NT2/D1 (cell line): ENCODE measurements at regions not wholly inside any gene's neighbourhood (a gene's known extent, or its start where the extent isn't known, plus 50 kb on each side); places are given as distances from the start of the nearest gene placed in this dataset.

Source experiments
- DNase-seq: peaks from one replicate; pipeline ENCODE4 v3.0.0-alpha.2; 2011; ENCODE audit warnings: low read depth, low spot score
- H3K27me3 ChIP-seq: 2 replicates; pipeline ENCODE4 v1.6.0; 2011; ENCODE audit warnings: mild to moderate bottlenecking; ENCODE audit not compliant: insufficient read length, insufficient read depth
- H3K36me3 ChIP-seq: 2 replicates; pipeline ENCODE4 v1.6.1; 2011; ENCODE audit warnings: mild to moderate bottlenecking, low read length, mixed read lengths; ENCODE audit not compliant: insufficient read depth, insufficient read length
- H3K4me1 ChIP-seq: 2 replicates; pipeline ENCODE4 v1.5.1; 2011; ENCODE audit not compliant: insufficient read depth, insufficient read length
- H3K4me3 ChIP-seq: 2 replicates; pipeline ENCODE4 v1.5.1; 2011; ENCODE audit warnings: low read depth; ENCODE audit not compliant: insufficient read length
- H3K9ac ChIP-seq: 2 replicates; pipeline ENCODE4 v1.6.0; 2011; ENCODE audit warnings: low read depth; ENCODE audit not compliant: insufficient read length
- H3K9me3 ChIP-seq: 2 replicates; pipeline ENCODE4 v1.5.1; 2011; ENCODE audit warnings: mild to moderate bottlenecking, low read length; ENCODE audit not compliant: insufficient read depth
- SUZ12 ChIP-seq: IDR thresholded peaks from 2 replicates; pipeline ENCODE4 v1.6.1; 2011; ENCODE audit not compliant: insufficient read length, insufficient read depth; ENCODE audit errors: extremely low read depth
- YY1 ChIP-seq: IDR thresholded peaks from 2 replicates; pipeline ENCODE4 v1.6.1; 2011; ENCODE audit not compliant: insufficient read length, insufficient read depth
- ZNF274 ChIP-seq: IDR thresholded peaks from 2 replicates; pipeline ENCODE4 v1.6.1; 2011; ENCODE audit warnings: mild to moderate bottlenecking, low read depth, low read length

DNA sequence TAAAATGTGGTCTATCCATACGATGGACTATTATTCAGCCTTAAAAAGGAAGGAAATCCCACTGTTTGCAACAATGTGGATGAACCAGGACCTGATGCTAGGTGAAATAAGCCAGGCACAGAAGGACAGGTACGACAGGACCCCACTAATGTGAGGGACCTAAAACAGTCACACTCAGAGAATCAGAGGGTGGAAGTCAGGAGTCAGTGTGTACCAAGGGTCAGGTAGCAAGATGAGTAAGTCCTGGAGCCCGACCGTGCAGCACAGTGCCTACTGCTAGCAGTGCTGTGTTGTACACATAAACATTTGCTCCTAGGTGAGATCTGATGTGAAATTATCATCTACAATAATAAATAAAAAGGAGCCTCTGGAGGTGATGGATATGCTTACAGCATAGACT is 322.3 kb downstream of the GLRX3 start:
- Histone ChIP-seq H3K4me3 (no peak overlapping the region), H3K4me1 (no peaks in the 10 kb centered on the region), H3K9me3 (no peaks in the 10 kb centered on the region), H3K36me3 (no peaks in the 10 kb centered on the region), H3K27me3 (no peaks in the 10 kb centered on the region), H3K9ac (no peak overlapping the region)
- DNase-seq: no peak
- TF ChIP-seq ZNF274 (no peak), YY1 (no peak), SUZ12 (no peak)

DNA sequence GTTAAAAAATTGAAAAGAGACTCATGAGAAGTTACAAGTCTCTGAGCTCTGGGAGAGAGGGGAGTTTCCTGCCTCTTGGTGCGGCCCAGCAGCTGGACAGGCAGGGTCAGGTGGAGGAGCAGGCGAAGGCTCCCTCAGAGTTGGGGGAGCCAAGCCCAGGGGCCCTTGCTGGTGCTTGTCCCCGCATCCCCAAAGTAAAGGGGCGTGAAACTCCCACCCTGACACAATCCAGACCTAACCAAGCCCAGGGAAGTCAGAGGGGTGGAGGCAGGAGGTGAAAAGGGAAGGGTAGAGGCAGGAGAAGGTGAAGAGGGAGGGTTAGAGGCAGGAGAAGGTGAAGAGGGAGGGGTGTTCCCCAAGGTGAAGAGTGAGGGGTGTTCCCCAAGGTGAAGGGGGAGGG is 322.8 kb downstream of the GLRX3 start:
- TF ChIP-seq SUZ12 (no peak), ZNF274 (no peak), YY1 (no peak)
- Histone ChIP-seq H3K36me3 (no peaks in the 10 kb centered on the region), H3K9ac (no peak overlapping the region), H3K9me3 (no peaks in the 10 kb centered on the region), H3K4me1 (no peaks in the 10 kb centered on the region), H3K4me3 (no peak overlapping the region), H3K27me3 (no peaks in the 10 kb centered on the region)
- DNase-seq: no peak

- Histone ChIP-seq H3K9me3 (no peaks in the 10 kb centered on the region), H3K36me3 (no peaks in the 10 kb centered on the region), H3K4me1 (no peaks in the 10 kb centered on the region), H3K27me3 (no peaks in the 10 kb centered on the region), H3K9ac (no peak overlapping the region), H3K4me3 (no peak overlapping the region)
- TF ChIP-seq YY1 (no peak), ZNF274 (no peak), SUZ12 (no peak)
- no peak for DNase-seq
Measured at GRCh38 chr10:130459851-130460490, 323.8 kb downstream of the GLRX3 start.

DNA sequence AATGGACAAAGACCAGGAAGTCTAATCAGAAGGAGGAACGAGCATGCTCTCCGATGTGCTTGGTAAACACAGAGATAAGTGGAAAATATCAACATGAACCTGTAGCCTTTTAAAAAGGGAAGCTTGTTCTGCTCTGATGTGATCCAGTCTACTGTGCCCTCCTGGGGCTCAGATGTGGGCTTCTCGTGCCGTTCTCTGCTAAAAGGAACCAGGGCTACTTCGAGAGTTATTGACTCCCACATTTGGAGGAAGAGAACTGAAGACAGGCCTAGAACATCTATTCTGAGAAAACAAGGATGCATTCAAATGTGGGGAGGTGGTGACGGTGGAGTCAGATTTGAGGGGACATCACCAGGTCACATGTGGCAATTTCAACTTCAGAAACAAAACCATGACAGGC is 325.4 kb downstream of the GLRX3 start:
- Histone ChIP-seq H3K27me3 (no peaks in the 10 kb centered on the region), H3K4me3 (no peak overlapping the region), H3K9ac (no peak overlapping the region), H3K9me3 (no peaks in the 10 kb centered on the region), H3K4me1 (no peaks in the 10 kb centered on the region), H3K36me3 (no peaks in the 10 kb centered on the region)
- DNase-seq: no peak
- TF ChIP-seq ZNF274: no peak
- TF ChIP-seq SUZ12: no peak
- TF ChIP-seq YY1: no peak

DNA sequence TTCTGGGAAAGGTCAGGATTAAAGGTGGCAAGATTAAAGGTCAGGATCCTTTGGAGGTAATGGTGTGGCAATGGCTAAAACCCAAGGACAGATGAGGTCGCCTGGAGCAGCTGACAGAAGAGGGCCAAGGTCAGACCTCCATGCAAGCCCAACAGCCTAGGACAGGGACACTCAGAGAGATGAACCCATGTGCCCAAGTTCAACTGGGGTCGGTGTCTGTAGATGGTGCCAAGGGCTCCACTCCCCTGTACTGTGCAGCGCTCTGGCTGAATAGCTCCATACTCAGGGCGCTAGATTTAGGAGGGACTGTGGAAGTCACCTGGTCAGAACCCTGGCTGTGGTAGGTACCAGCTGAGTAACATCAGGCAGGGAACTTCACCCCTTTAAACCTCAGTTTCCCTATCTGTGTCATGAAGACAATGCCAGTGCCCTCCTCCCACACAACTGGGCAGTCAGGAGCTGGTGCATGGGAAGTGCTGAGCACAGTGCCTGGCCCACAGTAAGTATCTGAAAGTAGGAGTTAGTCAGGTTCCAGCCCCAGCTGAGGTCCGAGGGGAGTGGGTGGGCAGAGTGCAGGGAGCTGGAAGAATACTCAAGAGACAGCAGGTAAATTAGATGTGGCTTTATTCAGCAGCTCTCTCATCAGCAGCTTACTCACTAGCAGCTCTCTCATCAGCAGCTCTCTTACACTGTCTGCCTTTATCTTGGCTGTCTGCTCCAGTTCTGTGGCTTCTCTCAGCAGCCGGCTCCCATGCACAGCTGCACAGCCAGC is 327.1 kb downstream of the GLRX3 start:
- no peak for DNase-seq
- Histone ChIP-seq H3K36me3 (no peaks in the 10 kb centered on the region), H3K9ac (no peak overlapping the region), H3K9me3 (no peaks in the 10 kb centered on the region), H3K27me3 (no peaks in the 10 kb centered on the region), H3K4me1 (no peaks in the 10 kb centered on the region), H3K4me3 (no peak overlapping the region)
- TF ChIP-seq SUZ12 (no peak), YY1 (no peak), ZNF274 (no peak)

DNA sequence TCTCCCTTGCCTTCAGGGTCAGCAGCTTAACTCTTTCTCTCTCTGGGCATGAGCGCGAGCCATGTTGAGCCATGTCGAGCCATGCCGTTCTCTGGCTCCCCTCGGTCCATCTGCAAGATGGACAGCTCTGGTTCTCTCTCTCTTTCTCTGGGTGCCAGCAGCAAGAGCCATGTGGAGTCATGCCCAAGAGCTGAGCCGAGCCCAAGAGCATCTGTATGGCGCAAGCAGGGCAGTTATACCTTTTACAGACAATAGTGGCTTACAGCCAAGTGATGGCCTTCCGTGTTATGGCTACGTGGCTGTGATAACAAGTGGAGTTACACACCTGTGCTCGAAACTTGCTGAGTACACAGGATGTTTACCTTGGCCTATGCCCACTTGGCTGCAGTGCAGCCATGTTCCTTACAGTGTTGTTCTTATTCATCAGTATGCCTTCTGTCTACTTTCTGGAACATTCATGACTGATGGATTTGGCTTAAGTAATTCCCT is 327.7 kb downstream of the GLRX3 start:
- H3K36me3 ChIP-seq: no peaks in the 10 kb centered on the region
- TF ChIP-seq SUZ12 (no peak), ZNF274 (no peak), YY1 (no peak)
- no peak for DNase-seq
- H3K9me3 ChIP-seq: 0 out of 2 replicates have a peak, but pooled peaks cover 6% of the 10 kb centered on the region
- H3K9ac ChIP-seq: no peak overlapping the region
- H3K27me3 ChIP-seq: no peaks in the 10 kb centered on the region
- no peak overlapping the region for H3K4me3 ChIP-seq
- no peaks in the 10 kb centered on the region for H3K4me1 ChIP-seq

DNA sequence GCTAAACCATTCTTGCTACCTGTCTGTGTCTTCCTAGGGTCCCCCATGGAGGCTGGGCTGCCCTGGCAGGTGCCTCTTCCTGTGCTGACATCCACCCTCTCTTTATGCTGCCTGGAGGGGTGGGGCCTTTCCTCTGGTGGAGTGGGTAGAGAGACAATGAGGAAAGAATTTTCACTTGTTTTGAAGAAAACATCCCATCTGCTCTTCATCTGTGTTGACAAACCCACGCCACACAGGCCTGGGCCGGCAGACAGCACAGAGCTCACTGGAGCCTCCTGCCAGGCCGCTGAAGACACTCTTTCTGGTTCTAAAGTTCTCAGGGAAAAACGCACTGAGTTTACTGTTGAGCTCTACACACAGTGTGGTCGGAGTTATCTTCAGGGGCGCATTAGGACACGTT is 328.2 kb downstream of the GLRX3 start:
- H3K36me3 ChIP-seq: no peaks in the 10 kb centered on the region
- no peaks in the 10 kb centered on the region for H3K4me1 ChIP-seq
- H3K9me3 ChIP-seq: 0 out of 2 replicates have a peak, but pooled peaks cover 6% of the 10 kb centered on the region
- no peak for TF ChIP-seq ZNF274
- TF ChIP-seq YY1: no peak
- H3K9ac ChIP-seq: no peak overlapping the region
- H3K4me3 ChIP-seq: no peak overlapping the region
- no peaks in the 10 kb centered on the region for H3K27me3 ChIP-seq
- DNase-seq: no peak
